Astrocyte of the cerebellum (primary cell): ENCODE measurements at regions not wholly inside any gene's neighbourhood (a gene's known extent, or its start where the extent isn't known, plus 50 kb on each side); places are given as distances from the start of the nearest gene placed in this dataset.
A peak's percentile ranks its signal among the peaks of the same experiment; 100 is the strongest.

Experiments used
- DNase-seq: peaks from one replicate; pipeline ENCODE4 v3.0.0-alpha.2; 2011; ENCODE audit warnings: low read depth
- H3K4me3 ChIP-seq: 2 replicates; pipeline ENCODE4 v1.5.1; 2011; ENCODE audit warnings: mild to moderate bottlenecking, low read depth, low read length, moderate library complexity
- in situ Hi-C: cut with HindIII; loops from 2 replicates; pipeline ENCODE4 v1.10.0; 2017; ENCODE audit warnings: low sequenced_read_pairs
- TF ChIP-seq, protein P1 (sequence below): IDR thresholded peaks from 2 replicates; pipeline ENCODE4 v1.5.1; 2012; ENCODE audit warnings: low read length, low read depth, moderate library complexity, mild to moderate bottlenecking; ENCODE audit errors: missing control alignments

DNA sequence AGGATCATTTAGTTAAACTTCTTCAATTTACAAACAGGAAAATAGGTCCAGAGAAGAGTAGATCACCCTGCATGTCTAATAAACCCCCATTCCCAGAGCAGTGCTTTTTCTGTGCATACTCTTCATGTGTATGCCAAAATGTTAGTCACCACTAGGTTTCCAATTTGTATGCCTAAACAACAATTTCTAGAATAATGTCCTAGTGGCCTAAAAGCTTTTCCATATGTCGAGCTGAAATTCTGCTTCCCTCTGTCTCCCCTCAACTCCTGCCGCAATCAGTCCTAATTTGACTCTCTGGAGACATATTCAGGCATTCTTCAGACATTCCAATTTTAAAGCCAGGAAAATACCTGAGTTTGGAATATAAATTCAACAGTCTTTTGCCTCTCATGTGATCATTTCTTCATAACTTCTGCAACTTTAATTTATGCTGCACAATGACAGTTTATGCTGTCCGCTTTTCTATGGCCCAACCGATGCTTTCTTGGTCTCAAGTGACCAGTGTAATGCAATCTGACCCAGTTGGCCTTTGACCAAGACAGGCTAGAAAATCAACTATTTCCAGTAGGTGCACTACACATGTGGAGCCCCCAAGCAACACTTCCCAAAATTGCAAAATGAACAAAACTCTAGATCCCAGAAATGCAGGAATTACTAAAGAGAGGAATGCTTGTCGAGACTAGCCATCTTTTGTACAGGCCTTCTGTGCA is 122.9 kb upstream of the FMR1 start:
- no peak overlapping the region for H3K4me3 ChIP-seq
- in situ Hi-C loops: no loop called here
- no peak for DNase-seq
- TF ChIP-seq, protein P1, sequence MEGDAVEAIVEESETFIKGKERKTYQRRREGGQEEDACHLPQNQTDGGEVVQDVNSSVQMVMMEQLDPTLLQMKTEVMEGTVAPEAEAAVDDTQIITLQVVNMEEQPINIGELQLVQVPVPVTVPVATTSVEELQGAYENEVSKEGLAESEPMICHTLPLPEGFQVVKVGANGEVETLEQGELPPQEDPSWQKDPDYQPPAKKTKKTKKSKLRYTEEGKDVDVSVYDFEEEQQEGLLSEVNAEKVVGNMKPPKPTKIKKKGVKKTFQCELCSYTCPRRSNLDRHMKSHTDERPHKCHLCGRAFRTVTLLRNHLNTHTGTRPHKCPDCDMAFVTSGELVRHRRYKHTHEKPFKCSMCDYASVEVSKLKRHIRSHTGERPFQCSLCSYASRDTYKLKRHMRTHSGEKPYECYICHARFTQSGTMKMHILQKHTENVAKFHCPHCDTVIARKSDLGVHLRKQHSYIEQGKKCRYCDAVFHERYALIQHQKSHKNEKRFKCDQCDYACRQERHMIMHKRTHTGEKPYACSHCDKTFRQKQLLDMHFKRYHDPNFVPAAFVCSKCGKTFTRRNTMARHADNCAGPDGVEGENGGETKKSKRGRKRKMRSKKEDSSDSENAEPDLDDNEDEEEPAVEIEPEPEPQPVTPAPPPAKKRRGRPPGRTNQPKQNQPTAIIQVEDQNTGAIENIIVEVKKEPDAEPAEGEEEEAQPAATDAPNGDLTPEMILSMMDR: no peak

DNA sequence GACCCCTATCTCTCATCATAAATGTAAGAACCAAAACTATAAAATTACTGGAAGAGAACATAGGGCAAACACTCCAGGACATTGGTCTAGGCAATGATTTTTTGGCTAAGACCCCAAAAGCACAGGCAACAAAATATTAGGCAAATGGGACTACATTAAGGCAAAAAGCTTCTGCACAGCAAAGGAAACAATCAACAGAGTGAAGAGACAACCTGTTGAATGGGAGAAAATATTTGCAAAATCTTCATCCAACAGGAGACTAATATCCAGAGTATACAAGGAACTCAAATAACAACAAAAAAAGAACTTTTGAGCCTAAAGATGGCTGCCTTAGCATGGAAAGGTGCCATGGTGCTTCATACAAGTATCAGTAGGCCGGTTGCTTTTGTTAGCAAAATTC is 111.1 kb upstream of the FMR1 start:
- no peak overlapping the region for H3K4me3 ChIP-seq
- TF ChIP-seq, protein P1: no peak
- in situ Hi-C loops: no loop called here
- no peak for DNase-seq

DNA sequence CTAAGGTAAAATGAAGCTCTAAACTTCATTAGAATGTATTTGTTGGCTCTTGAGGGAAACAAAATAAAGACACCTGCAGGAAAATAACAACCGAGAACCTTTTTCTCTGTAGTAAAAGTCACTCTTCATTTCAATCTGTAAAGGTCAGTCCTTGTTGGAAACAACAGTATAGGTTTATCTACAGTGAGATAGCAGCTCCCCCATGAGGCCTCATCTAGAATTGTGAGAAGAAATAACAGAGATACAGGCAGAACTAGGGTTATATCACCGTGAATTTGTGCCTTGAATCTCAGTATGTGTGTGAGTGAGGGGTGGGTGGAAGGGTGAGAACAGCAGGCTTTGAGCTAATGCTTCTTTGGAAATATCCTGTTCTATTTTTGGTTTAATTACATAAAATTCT is 107.8 kb upstream of the FMR1 start:
- in situ Hi-C loops: no loop called here
- no peak for DNase-seq
- H3K4me3 ChIP-seq: no peak overlapping the region
- TF ChIP-seq, protein P1: peak; percentile 13

DNA sequence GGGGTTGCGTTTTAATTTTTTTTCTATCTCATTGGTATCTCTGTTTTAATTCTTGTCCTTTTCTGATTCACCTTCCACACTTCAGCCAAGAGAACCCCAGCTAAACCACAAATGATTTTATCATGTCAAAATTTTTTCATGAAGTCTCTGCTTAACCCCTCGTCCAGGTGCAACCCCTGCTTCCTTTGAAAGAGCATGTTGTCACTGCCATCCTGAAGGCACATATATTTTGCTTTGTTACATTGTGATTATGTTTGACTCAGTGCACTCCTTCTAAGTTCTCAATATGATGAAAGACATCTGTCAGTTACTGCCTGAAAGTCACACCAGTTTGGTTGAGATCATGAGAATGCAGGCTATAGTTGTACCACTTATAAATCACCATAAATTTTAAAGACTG is 99.9 kb upstream of the FMR1 start:
- no peak overlapping the region for H3K4me3 ChIP-seq
- DNase-seq: no peak
- TF ChIP-seq, protein P1: no peak
- in situ Hi-C loops: no loop called here

DNA sequence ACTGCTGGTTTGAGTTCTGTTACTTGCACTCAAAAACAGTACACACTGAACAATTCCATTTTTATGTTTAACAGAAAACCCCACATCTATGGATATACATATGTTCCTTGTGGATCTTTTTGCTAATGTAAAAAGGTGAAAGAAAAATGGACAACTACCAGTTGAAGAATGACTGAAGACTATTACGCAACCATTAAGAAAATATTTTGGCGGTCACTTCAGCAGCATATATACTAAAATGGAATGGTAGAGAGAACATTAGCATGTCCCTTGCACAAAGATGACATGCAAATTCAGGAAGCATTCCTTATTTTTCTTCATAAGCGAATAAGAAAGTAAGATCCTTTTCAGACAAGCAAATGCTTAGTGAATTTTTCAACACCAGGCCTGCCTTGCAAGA is 84.6 kb upstream of the FMR1 start:
- DNase-seq: no peak
- TF ChIP-seq, protein P1: no peak
- in situ Hi-C loops: no loop called here
- H3K4me3 ChIP-seq: no peak overlapping the region

DNA sequence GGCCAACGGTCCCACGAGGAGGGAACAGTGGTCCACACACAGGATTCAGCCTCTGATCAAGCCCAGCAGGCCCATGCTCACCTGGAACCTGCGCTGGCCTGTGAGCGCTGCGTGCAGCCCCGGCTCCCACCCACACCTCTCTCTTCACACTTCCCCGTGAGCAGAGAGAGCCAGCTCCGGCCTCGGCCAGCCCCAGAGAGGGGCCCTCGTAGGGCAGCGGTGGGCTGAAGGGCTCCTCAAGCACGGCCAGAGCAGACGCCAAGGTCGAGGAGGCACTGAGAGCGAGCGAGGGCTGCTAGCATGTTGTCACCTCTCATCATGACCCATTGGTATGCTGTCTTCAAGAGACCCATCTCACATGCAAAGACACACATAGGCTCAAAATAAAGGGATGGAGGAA is 83.0 kb upstream of the FMR1 start:
- TF ChIP-seq, protein P1: no peak
- H3K4me3 ChIP-seq: no peak overlapping the region
- in situ Hi-C loops: no loop called here
- DNase-seq: no peak
